ENCODE measurements at regions not wholly inside any gene's neighbourhood (a gene's known extent, or its start where the extent isn't known, plus 50 kb on each side); places are given as distances from the start of the nearest gene placed in this dataset.

GRCh38 chr10:9656386-9656785 is 1361.3 kb upstream of the CELF2 start:
- TF ChIP-seq CTCF (IDR thresholded peaks at IDR 0.05) (no peak), POLR2A (IDR thresholded peaks at IDR 0.05) (no peak)

All from esophagus squamous epithelium (tissue), 4 donors.